ENCODE measurements at regions not wholly inside any gene's neighbourhood (a gene's known extent, or its start where the extent isn't known, plus 50 kb on each side); places are given as distances from the start of the nearest gene placed in this dataset.

DNA sequence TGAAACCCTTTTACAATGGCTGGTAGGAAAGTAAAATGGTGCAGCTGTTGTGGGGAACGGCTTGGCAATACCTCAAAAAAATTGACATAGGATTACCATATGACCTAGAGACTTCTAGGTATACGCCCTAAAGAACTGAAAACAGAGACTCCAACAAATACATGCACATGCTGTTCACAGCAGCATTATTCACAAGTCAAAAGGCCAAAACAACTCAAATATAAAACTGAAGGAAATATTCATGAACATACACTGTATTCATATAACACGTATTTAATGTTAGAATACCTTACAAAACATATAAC lies 74.6 kb downstream of the FOXA2 start:
- Mint-ChIP-seq H3K27me3 (ENCODE audit: low read depth) (peaks cover 48% of the 10 kb centered on the region), H3K4me1 (peaks cover 9 to 16% of the 10 kb centered on the region in 2 experiments), H3K9me3 (no peaks in the 10 kb centered on the region), H3K4me3 (no peak overlapping the region), H3K36me3 (ENCODE audit: insufficient read depth in 1 of 3, low read depth in 3 of 3) (no peaks in the 10 kb centered on the region), H3K27ac (no peak overlapping the region)
- H3K27ac ChIP-seq (ENCODE audit: insufficient read length, low read depth, low read length): no peak overlapping the region
- no peak overlapping the region for H3K9ac ChIP-seq (ENCODE audit: extremely low read depth, insufficient read length, low read length)
- no peaks in the 10 kb centered on the region for H3K9me3 ChIP-seq (ENCODE audit: control insufficient read depth, low read depth, low read length)
- no peaks in the 10 kb centered on the region for H3K23me2 ChIP-seq (ENCODE audit: insufficient read length, low read depth, low read length, poor library complexity, severe bottlenecking)
- no peaks in the 10 kb centered on the region for H4K20me1 ChIP-seq (ENCODE audit: control insufficient read depth, insufficient read depth, insufficient read length)
- no peak overlapping the region for H3K14ac ChIP-seq (ENCODE audit: insufficient read depth, low read length)
- no peak overlapping the region for H3K4ac ChIP-seq (ENCODE audit: low read depth, low read length)
- no peaks in the 10 kb centered on the region for H3K79me1 ChIP-seq (ENCODE audit: insufficient read depth, low read depth, low read length, poor library complexity, severe bottlenecking)
- DNase-seq: no peak
- H4K91ac ChIP-seq (ENCODE audit: insufficient read length, low read depth, low read length): no peak overlapping the region
- H4K5ac ChIP-seq (ENCODE audit: insufficient read length, low read depth, low read length): no peak overlapping the region
- no peak overlapping the region for H3T11ph ChIP-seq (ENCODE audit: low read length)
- TF ChIP-seq CTCF (conservative IDR thresholded peaks at IDR 0.05): no peak
- no peak overlapping the region for H2BK5ac ChIP-seq (ENCODE audit: insufficient read length, low read length)
- no peak overlapping the region for H2AFZ ChIP-seq (ENCODE audit: low read length)
- no peak overlapping the region for H3K4me2 ChIP-seq (ENCODE audit: insufficient read depth, insufficient read length, low read length)
- no peak overlapping the region for H2BK120ac ChIP-seq (ENCODE audit: low read depth, low read length, poor library complexity, severe bottlenecking)
- H2AK5ac ChIP-seq (ENCODE audit: insufficient read length, low read length): no peak overlapping the region
- H3K23ac ChIP-seq (ENCODE audit: insufficient read length, low read depth, low read length): no peak overlapping the region
- no peak overlapping the region for H2BK12ac ChIP-seq (ENCODE audit: insufficient read length, low read depth, low read length)
- no peaks in the 10 kb centered on the region for H3K4me1 ChIP-seq (ENCODE audit: insufficient read depth, low read length)
- no peaks in the 10 kb centered on the region for H3K27me3 ChIP-seq (ENCODE audit: insufficient read depth, low read length)
- H2BK15ac ChIP-seq (ENCODE audit: low read depth, low read length): no peak overlapping the region
- no peak overlapping the region for H2BK20ac ChIP-seq (ENCODE audit: low read depth, low read length, poor library complexity, severe bottlenecking)
- no peaks in the 10 kb centered on the region for H3K79me2 ChIP-seq (ENCODE audit: insufficient read depth, low read length)
- no CpG with 5 or more reads among the region's 3 CpGs for WGBS (ENCODE audit: extremely low coverage, insufficient read length, low lambda C conversion rate)
- H3K18ac ChIP-seq (ENCODE audit: insufficient read length, low read depth, low read length): no peak overlapping the region
- H3K56ac ChIP-seq (ENCODE audit: insufficient read length, low read depth, low read length): no peak overlapping the region
- H4K8ac ChIP-seq (replicated peaks; ENCODE audit: insufficient read length, low read depth, low read length): no peak overlapping the region

All from H9 (cell line).